ENCODE measurements at regions not wholly inside any gene's neighbourhood (a gene's known extent, or its start where the extent isn't known, plus 50 kb on each side); places are given as distances from the start of the nearest gene placed in this dataset.

GRCh38 chr6:88369262-88369661, 203.1 kb upstream of the CNR1 start:
- no peak overlapping the region for H3K4me3 ChIP-seq (replicated peaks; ENCODE audit: insufficient read depth, low read length)
- DNase-seq (ENCODE audit: low read depth in 1 of 2, low spot score in 1 of 2): no peak
- no peak for TF ChIP-seq REST (IDR thresholded peaks at IDR 0.05; ENCODE audit: insufficient replicate concordance, low read depth)
- TF ChIP-seq CTCF (IDR thresholded peaks at IDR 0.05; ENCODE audit: insufficient read depth, low read length): no peak
- no peak for TF ChIP-seq SPI1 (IDR thresholded peaks at IDR 0.05; ENCODE audit: borderline replicate concordance, low read depth)
- no peak for TF ChIP-seq GABPA (IDR thresholded peaks at IDR 0.05; ENCODE audit: low read depth)
- H3K27me3 ChIP-seq (ENCODE audit: insufficient read depth, poor library complexity, severe bottlenecking): peaks cover 2% of the 10 kb centered on the region
- no peak overlapping the region for H3K27ac ChIP-seq (replicated peaks)

GRCh38 chr6:88368071-88368787, 202.1 kb upstream of the CNR1 start:
- TF ChIP-seq POLR2AphosphoS5 (IDR thresholded peaks at IDR 0.05; ENCODE audit: low read depth): no peak
- TF ChIP-seq SPI1 (IDR thresholded peaks at IDR 0.05; ENCODE audit: borderline replicate concordance, low read depth): no peak
- no peak for TF ChIP-seq CTCF (IDR thresholded peaks at IDR 0.05; ENCODE audit: insufficient read depth, low read length)
- no peak for TF ChIP-seq GABPA (IDR thresholded peaks at IDR 0.05; ENCODE audit: low read depth)
- no peak for TF ChIP-seq REST (IDR thresholded peaks at IDR 0.05; ENCODE audit: insufficient replicate concordance, low read depth)
- no peak for DNase-seq (ENCODE audit: low read depth in 1 of 2, low spot score in 1 of 2)
- Histone ChIP-seq H3K27ac (replicated peaks) (no peak overlapping the region), H3K4me3 (replicated peaks; ENCODE audit: insufficient read depth, low read length) (no peak overlapping the region), H3K27me3 (ENCODE audit: insufficient read depth, poor library complexity, severe bottlenecking) (peaks cover 2% of the 10 kb centered on the region)

GRCh38 chr6:88367248-88367647, 201.1 kb upstream of the CNR1 start:
- TF ChIP-seq CTCF (IDR thresholded peaks at IDR 0.05; ENCODE audit: insufficient read depth, low read length): no peak
- TF ChIP-seq SPI1 (IDR thresholded peaks at IDR 0.05; ENCODE audit: borderline replicate concordance, low read depth): no peak
- TF ChIP-seq POLR2AphosphoS5 (IDR thresholded peaks at IDR 0.05; ENCODE audit: low read depth): no peak
- no peak for TF ChIP-seq GABPA (IDR thresholded peaks at IDR 0.05; ENCODE audit: low read depth)
- TF ChIP-seq REST (IDR thresholded peaks at IDR 0.05; ENCODE audit: insufficient replicate concordance, low read depth): no peak
- DNase-seq (ENCODE audit: low read depth in 1 of 2, low spot score in 1 of 2): no peak
- H3K4me3 ChIP-seq (replicated peaks; ENCODE audit: insufficient read depth, low read length): no peak overlapping the region

More at GRCh38 chr6:88367248-88367647, 201.1 kb upstream of the CNR1 start:
- Histone ChIP-seq H3K27me3 (ENCODE audit: insufficient read depth, poor library complexity, severe bottlenecking) (peaks cover 2% of the 10 kb centered on the region), H3K27ac (replicated peaks) (no peak overlapping the region)
